ENCODE measurements at regions not wholly inside any gene's neighbourhood (a gene's known extent, or its start where the extent isn't known, plus 50 kb on each side); places are given as distances from the start of the nearest gene placed in this dataset.

DNA sequence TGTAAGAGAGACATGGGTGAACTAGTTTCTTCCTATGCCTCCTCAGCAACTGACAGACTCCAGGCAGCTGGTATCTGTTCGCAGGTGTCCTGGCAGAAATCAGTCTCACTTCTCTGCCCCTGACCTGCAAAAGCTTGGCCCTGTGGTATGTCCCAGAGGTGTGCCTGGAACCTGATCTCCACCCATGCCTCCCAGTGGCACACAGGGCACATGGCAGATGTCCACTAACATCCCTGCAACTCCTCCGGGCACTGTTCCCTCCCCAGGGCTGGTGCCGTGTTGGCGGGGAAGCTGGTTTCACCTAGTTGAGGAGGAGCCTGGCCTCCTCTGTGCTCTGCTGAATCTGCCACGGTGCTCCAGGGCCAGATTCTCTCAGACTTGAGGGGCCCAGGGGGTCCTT, 123.3 kb upstream of the GGTLC1 start:
- Mint-ChIP-seq H3K4me1 (ENCODE audit: low read depth, unreplicated experiment) (no peaks in the 10 kb centered on the region), H3K36me3 (ENCODE audit: insufficient read depth, unreplicated experiment) (no peaks in the 10 kb centered on the region), H3K4me3 (ENCODE audit: low read depth, unreplicated experiment) (no peak overlapping the region), H3K27ac (ENCODE audit: unreplicated experiment) (no peak overlapping the region), H3K9me3 (ENCODE audit: low read depth, unreplicated experiment) (no peaks in the 10 kb centered on the region), H3K27me3 (ENCODE audit: unreplicated experiment) (no peaks in the 10 kb centered on the region)
- intact Hi-C loops (cut with micrococcal nuclease; ENCODE audit: unreplicated experiment): no loop called here
- no peak for DNase-seq
- no peak for TF ChIP-seq CTCF (IDR thresholded peaks at IDR 0.05; ENCODE audit: unreplicated experiment)
- BruUV-seq (replicated peaks): no TSS peak
- CTCF ChIA-PET: no interaction called here

DNA sequence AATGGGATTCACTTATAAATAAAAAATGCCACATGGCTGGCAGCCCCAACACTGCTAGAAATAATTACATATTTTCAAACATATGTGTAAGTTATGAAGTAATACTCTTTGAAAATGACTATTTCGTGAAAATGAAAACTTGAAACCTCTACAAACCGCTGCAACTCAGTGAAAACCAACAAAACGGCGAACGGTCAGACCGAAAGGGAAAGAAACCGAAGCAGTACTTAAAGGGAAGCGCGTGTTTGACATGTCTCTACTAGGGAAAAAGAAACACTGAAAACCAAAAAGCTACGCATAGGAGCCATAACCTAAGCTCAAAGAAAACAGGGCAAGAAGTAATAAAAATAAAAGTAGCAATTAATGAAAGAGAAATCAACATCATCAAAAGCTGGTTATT, 121.0 kb upstream of the GGTLC1 start:
- Mint-ChIP-seq H3K4me3 (ENCODE audit: low read depth, unreplicated experiment) (no peak overlapping the region), H3K9me3 (ENCODE audit: low read depth, unreplicated experiment) (no peaks in the 10 kb centered on the region), H3K27me3 (ENCODE audit: unreplicated experiment) (no peaks in the 10 kb centered on the region), H3K36me3 (ENCODE audit: insufficient read depth, unreplicated experiment) (no peaks in the 10 kb centered on the region), H3K27ac (ENCODE audit: unreplicated experiment) (no peak overlapping the region), H3K4me1 (ENCODE audit: low read depth, unreplicated experiment) (no peaks in the 10 kb centered on the region)
- no peak for DNase-seq
- intact Hi-C loops (cut with micrococcal nuclease; ENCODE audit: unreplicated experiment): no loop called here
- no peak for TF ChIP-seq CTCF (IDR thresholded peaks at IDR 0.05; ENCODE audit: unreplicated experiment)
- no TSS peak for BruUV-seq (replicated peaks)
- CTCF ChIA-PET: no interaction called here

GRCh38 chr20:24109008-24109407, 120.4 kb upstream of the GGTLC1 start:
- H3K27me3 Mint-ChIP-seq (ENCODE audit: unreplicated experiment): no peaks in the 10 kb centered on the region
- no peak overlapping the region for H3K4me3 Mint-ChIP-seq (ENCODE audit: low read depth, unreplicated experiment)
- H3K36me3 Mint-ChIP-seq (ENCODE audit: insufficient read depth, unreplicated experiment): no peaks in the 10 kb centered on the region
- no peak for DNase-seq
- intact Hi-C loops (cut with micrococcal nuclease; ENCODE audit: unreplicated experiment): no loop called here
- no peaks in the 10 kb centered on the region for H3K4me1 Mint-ChIP-seq (ENCODE audit: low read depth, unreplicated experiment)
- H3K27ac Mint-ChIP-seq (ENCODE audit: unreplicated experiment): no peak overlapping the region
- no peak for TF ChIP-seq CTCF (IDR thresholded peaks at IDR 0.05; ENCODE audit: unreplicated experiment)
- CTCF ChIA-PET: no interaction called here
- no TSS peak for BruUV-seq (replicated peaks)
- H3K9me3 Mint-ChIP-seq (ENCODE audit: low read depth, unreplicated experiment): no peaks in the 10 kb centered on the region

DNA sequence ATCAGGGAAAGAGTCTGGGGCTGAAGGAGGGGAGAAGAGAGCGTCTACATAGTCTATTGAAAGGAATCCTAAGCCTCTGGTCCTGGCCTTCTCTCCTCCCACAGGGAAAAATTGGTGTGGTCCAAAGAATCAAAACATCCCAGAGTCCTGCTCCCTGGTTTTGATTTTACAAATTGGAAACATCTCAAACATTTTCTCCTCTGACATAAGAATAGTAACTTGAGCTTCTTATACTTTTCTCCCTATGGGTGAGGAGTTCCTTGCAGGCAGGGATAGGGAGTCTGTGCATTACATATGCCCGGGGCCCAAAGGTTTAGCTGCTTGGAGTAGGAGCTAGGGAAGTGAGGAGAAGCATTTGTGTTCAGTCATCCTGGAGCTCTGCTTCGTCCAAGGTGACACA, 120.0 kb upstream of the GGTLC1 start:
- no peaks in the 10 kb centered on the region for H3K36me3 Mint-ChIP-seq (ENCODE audit: insufficient read depth, unreplicated experiment)
- intact Hi-C loops (cut with micrococcal nuclease; ENCODE audit: unreplicated experiment): no loop called here
- CTCF ChIA-PET: no interaction called here

More for the DNA sequence above, 120.0 kb upstream of the GGTLC1 start:
- Mint-ChIP-seq H3K9me3 (ENCODE audit: low read depth, unreplicated experiment) (no peaks in the 10 kb centered on the region), H3K4me1 (ENCODE audit: low read depth, unreplicated experiment) (no peaks in the 10 kb centered on the region), H3K27ac (ENCODE audit: unreplicated experiment) (no peak overlapping the region), H3K27me3 (ENCODE audit: unreplicated experiment) (no peaks in the 10 kb centered on the region), H3K4me3 (ENCODE audit: low read depth, unreplicated experiment) (no peak overlapping the region)
- TF ChIP-seq CTCF (IDR thresholded peaks at IDR 0.05; ENCODE audit: unreplicated experiment): no peak
- no peak for DNase-seq
- no TSS peak for BruUV-seq (replicated peaks)
